Omental fat pad (tissue), 3 donors: ENCODE measurements at regions not wholly inside any gene's neighbourhood (a gene's known extent, or its start where the extent isn't known, plus 50 kb on each side); places are given as distances from the start of the nearest gene placed in this dataset.

Source experiments
- ATAC-seq: fragments of 150-250 bp; one replicate; pipeline ENCODE4 v1.9.1; 2016; ENCODE audit warnings: mild to moderate bottlenecking, moderate library complexity; ENCODE audit not compliant: low FRiP score
- DNase-seq: peaks from one replicate; pipeline ENCODE4 v3.0.0-alpha.2; 2019; ENCODE audit warnings: low spot score
- TF ChIP-seq, protein P1 (sequence below), 3 donors: fragments of 450-650 bp; IDR thresholded peaks; one replicate each; pipeline ENCODE4 v1.5.1; 2016 to 2017; ENCODE audit warnings: antibody characterized with exemption in 3 of 3, mild to moderate bottlenecking in 3 of 3, moderate library complexity in 2 of 3

DNA sequence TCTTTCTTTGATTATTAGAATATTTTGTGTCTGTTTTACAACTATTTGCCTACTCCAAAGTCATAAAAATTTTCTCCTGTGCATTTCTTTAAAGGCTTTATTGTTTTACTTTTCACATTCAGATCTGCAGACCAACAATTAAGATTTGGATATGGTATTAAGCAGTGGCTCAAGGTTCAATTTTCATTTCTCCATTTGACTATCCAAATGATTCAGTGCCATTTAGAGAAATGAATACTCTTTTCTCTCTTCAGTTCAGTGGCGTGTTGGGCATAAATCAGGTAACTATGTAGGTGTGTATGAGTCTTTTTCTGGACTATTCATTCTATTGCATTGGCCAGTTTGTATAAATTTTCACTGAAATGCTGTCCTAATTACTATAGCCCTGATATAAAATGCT is 57.3 kb upstream of the IL1R1 start:
- DNase-seq = no peak
- no peak for ATAC-seq
- TF ChIP-seq, protein P1, sequence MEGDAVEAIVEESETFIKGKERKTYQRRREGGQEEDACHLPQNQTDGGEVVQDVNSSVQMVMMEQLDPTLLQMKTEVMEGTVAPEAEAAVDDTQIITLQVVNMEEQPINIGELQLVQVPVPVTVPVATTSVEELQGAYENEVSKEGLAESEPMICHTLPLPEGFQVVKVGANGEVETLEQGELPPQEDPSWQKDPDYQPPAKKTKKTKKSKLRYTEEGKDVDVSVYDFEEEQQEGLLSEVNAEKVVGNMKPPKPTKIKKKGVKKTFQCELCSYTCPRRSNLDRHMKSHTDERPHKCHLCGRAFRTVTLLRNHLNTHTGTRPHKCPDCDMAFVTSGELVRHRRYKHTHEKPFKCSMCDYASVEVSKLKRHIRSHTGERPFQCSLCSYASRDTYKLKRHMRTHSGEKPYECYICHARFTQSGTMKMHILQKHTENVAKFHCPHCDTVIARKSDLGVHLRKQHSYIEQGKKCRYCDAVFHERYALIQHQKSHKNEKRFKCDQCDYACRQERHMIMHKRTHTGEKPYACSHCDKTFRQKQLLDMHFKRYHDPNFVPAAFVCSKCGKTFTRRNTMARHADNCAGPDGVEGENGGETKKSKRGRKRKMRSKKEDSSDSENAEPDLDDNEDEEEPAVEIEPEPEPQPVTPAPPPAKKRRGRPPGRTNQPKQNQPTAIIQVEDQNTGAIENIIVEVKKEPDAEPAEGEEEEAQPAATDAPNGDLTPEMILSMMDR (IDR thresholded peaks at IDR 0.05) = no peak

DNA sequence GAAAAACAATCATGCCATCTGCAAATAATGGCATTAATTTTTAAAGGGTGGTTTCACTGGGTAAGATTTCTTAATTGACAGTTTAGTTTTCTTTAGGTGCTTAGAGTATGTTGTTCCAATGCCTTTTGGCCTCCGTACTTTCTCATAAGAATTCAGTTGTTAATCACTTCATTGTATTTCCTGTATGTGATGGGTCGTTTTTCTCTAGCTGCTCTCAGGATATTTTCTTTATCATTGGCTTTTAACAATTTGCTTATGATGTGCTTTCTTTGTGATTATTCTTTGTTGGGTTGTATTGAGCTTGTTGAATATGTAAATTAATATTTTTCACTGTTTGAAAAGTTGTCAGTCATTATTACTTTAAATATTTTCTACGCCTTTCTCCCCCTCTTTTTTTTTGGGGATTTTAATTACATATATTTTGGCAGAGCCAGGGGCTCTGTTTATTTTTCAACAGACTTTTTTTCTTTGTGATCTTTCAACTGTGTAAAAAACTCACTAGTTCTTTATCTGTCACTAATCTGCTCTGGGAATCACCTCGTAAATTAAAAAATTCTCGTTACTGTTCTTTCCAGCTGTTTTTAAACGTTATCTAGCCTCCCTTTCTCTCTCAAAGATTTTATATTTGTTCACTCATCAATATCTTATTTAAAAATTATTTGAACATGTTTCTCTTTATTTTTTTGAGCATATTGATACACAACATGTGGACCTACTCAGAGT is 56.2 kb upstream of the IL1R1 start:
- TF ChIP-seq, protein P1 (IDR thresholded peaks at IDR 0.05) = no peak
- DNase-seq = no peak
- no peak for ATAC-seq

DNA sequence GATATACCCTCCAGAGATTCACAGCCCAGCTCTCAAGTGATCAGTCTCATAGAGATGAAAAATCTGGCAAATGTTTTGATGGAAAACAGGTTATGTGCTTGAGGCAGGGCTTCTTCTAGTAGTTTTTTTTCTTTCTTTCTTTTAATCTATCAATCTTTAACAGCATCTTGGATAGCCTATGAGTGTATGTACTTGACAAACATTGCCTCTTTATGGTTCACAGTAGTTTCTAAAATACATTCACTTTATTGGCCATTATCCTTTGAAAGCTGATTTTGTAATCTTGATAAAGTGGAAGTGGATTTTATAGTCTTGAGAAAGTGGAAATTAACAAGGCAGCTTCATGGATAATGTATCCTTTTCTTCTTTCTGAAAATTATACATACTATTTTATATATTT is 51.4 kb upstream of the IL1R1 start:
- TF ChIP-seq, protein P1 (IDR thresholded peaks at IDR 0.05) = no peak
- DNase-seq = no peak
- no peak for ATAC-seq

DNA sequence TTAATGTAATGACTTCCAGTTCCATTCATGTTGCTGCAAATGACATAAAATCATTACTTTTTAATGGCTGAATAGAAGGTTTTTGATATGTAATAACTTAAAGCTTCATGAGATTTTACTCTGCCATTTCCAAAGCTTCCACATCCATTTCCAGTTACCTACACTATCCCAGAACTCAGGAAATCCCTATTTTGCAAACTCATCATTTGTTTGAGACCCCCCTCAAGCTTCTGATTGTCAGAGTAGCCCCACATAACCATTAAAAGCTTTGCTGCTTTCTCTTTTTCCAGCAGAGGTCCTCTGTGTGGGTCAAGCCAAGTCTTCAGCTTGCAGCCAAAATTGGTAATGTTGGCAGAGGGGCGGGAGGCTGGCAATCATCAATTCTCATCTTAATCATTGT is 50.6 kb upstream of the IL1R1 start:
- TF ChIP-seq, protein P1 (IDR thresholded peaks at IDR 0.05) = no peak
- no peak for ATAC-seq
- no peak for DNase-seq

DNA sequence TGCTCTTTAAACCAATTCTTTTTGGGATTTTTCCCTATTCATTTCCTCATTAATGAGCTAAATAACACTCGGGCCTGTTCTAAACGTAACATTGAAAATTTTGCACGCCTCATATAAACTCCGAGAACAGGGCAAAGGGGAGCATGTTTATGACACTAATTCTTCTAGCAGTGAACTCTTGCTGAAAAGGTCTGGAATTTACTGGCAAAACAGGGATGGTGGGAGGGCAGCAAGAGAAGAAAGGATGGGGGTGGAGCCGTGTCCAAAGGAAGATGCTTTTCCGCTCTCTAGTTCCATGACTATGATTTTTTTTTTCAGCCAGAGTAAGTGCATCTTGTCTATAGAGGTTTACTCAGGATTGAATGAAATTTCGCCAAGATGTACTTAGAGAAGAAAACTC is 50.0 kb upstream of the IL1R1 start:
- ATAC-seq = no peak
- TF ChIP-seq, protein P1 (IDR thresholded peaks at IDR 0.05) = no peak
- DNase-seq = no peak
